Breast epithelium (tissue), 4 donors: ENCODE measurements at regions not wholly inside any gene's neighbourhood (a gene's known extent, or its start where the extent isn't known, plus 50 kb on each side); places are given as distances from the start of the nearest gene placed in this dataset.

Experiments used
- DNase-seq, 2 donors: peaks; one replicate each; pipeline ENCODE4 v3.0.0-alpha.2; 2019; ENCODE audit warnings: low spot score in 2 of 2
- H3K27ac ChIP-seq, 2 donors: fragments of 200-600 bp; sonication (generic) in 1 of 2; one replicate each; pipeline ENCODE4 v1.5.1; 2016 to 2019; ENCODE audit warnings: mild to moderate bottlenecking in 1 of 2
- H3K27me3 ChIP-seq, 2 donors: fragments of 200-600 bp; sonication (generic) in 1 of 2; one replicate each; pipeline versions ENCODE4 v1.5.1 to v1.6.0; 2017 to 2019; ENCODE audit warnings: control low read depth in 1 of 2, mild to moderate bottlenecking in 1 of 2
- H3K36me3 ChIP-seq: fragments of 200-600 bp; one replicate; pipeline ENCODE4 v1.5.1; 2019
- H3K4me1 ChIP-seq, 2 donors: fragments of 200-600 bp; sonication (generic); one replicate each; pipeline ENCODE4 v1.5.1; 2016 to 2019; ENCODE audit warnings: control low read depth in 1 of 2
- H3K4me3 ChIP-seq, 3 donors: fragments of 200-600 bp; sonication (generic); 1 replicate in 2 of 3; 2 replicates in 1 of 3; pipeline ENCODE4 v1.5.1; 2016 to 2019; ENCODE audit warnings: mild to moderate bottlenecking in 3 of 3, moderate library complexity in 2 of 3
- H3K9me3 ChIP-seq, 2 donors: fragments of 200-600 bp; sonication (generic) in 1 of 2; one replicate each; pipeline ENCODE4 v1.5.1; 2016 to 2019; ENCODE audit warnings: control low read depth in 1 of 2
- CTCF ChIP-seq, 3 donors: fragments of 450-650 bp; IDR thresholded peaks; one replicate each; pipeline ENCODE4 v1.5.1; 2016 to 2017; ENCODE audit warnings: antibody characterized with exemption in 3 of 3, mild to moderate bottlenecking in 3 of 3, moderate library complexity in 3 of 3
- POLR2A ChIP-seq: fragments of 450-650 bp; IDR thresholded peaks from one replicate; pipeline ENCODE4 v1.6.1; 2016; ENCODE audit warnings: antibody characterized with exemption, mild to moderate bottlenecking, moderate library complexity
- POLR2AphosphoS5 ChIP-seq, 3 donors: sonication (generic); formaldehyde crosslinking; IDR thresholded peaks; one replicate each; pipeline ENCODE4 v1.6.1; 2017; ENCODE audit warnings: antibody characterized with exemption in 3 of 3
- intact Hi-C: fragments of 100-400 bp; cut with DNase I; formaldehyde crosslinking; loops from one replicate; pipeline ENCODE4 v1.15.1; 2023; ENCODE audit warnings: low total_unique reads

DNA sequence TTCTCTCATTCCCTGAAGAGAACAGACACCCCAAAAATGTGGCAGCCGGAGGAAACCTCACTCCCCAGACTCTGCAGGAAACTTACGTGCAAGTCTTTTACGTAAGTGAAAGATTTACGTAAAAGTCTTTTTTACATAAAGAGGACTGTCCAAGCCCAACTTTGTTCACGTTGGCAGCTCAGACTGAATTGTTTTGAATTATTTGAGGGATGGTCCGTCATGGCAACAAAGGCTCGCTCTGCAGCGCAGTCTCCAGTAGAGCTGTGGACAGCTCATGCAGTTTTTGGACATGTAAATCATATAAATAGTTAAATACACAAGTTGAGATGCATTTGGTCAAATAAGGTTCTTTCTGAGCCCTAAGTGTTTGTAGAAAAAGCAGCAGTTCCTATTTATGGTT, 394.8 kb downstream of the QKI start:
- intact Hi-C loops, result no loop called here
- DNase-seq, result no peak
- no peaks in the 10 kb centered on the region for H3K9me3 ChIP-seq
- H3K36me3 ChIP-seq, result no peaks in the 10 kb centered on the region
- TF ChIP-seq POLR2A, result no peak
- TF ChIP-seq POLR2AphosphoS5 (IDR thresholded peaks at IDR 0.05), result no peak
- no peak for TF ChIP-seq CTCF (IDR thresholded peaks at IDR 0.05)
- no peak overlapping the region for H3K4me3 ChIP-seq
- no peak overlapping the region for H3K27ac ChIP-seq
- H3K4me1 ChIP-seq, result no peaks in the 10 kb centered on the region
- H3K27me3 ChIP-seq, result no peaks in the 10 kb centered on the region

GRCh38 chr6:163808871-163809270, 394.4 kb downstream of the QKI start:
- no peak overlapping the region for H3K27ac ChIP-seq
- intact Hi-C loops, result no loop called here
- no peak for TF ChIP-seq POLR2A
- no peak for TF ChIP-seq POLR2AphosphoS5 (IDR thresholded peaks at IDR 0.05)
- no peak for TF ChIP-seq CTCF (IDR thresholded peaks at IDR 0.05)
- no peaks in the 10 kb centered on the region for H3K36me3 ChIP-seq
- no peaks in the 10 kb centered on the region for H3K27me3 ChIP-seq
- no peak overlapping the region for H3K4me3 ChIP-seq
- H3K9me3 ChIP-seq, result no peaks in the 10 kb centered on the region
- no peak for DNase-seq
- H3K4me1 ChIP-seq, result no peaks in the 10 kb centered on the region

GRCh38 chr6:163808231-163808630, 393.7 kb downstream of the QKI start:
- Histone ChIP-seq H3K9me3 (no peaks in the 10 kb centered on the region), H3K27ac (no peak overlapping the region), H3K27me3 (no peaks in the 10 kb centered on the region), H3K36me3 (no peaks in the 10 kb centered on the region), H3K4me3 (no peak overlapping the region), H3K4me1 (no peaks in the 10 kb centered on the region)
- DNase-seq, result no peak
- TF ChIP-seq POLR2AphosphoS5 (IDR thresholded peaks at IDR 0.05) (no peak), POLR2A (no peak), CTCF (IDR thresholded peaks at IDR 0.05) (no peak)
- intact Hi-C loops, result no loop called here

GRCh38 chr6:163806755-163807499, 392.4 kb downstream of the QKI start:
- Histone ChIP-seq H3K36me3 (no peaks in the 10 kb centered on the region), H3K4me3 (no peak overlapping the region), H3K9me3 (no peaks in the 10 kb centered on the region), H3K27me3 (no peaks in the 10 kb centered on the region), H3K4me1 (no peaks in the 10 kb centered on the region), H3K27ac (no peak overlapping the region)
- intact Hi-C loops, result no loop called here
- DNase-seq, result no peak
- TF ChIP-seq POLR2AphosphoS5 (IDR thresholded peaks at IDR 0.05) (no peak), CTCF (IDR thresholded peaks at IDR 0.05) (no peak), POLR2A (no peak)

- H3K9me3 ChIP-seq, result no peaks in the 10 kb centered on the region
- H3K27ac ChIP-seq, result no peak overlapping the region
- H3K4me3 ChIP-seq, result no peak overlapping the region
- no peaks in the 10 kb centered on the region for H3K36me3 ChIP-seq
- no peaks in the 10 kb centered on the region for H3K4me1 ChIP-seq
- H3K27me3 ChIP-seq, result no peaks in the 10 kb centered on the region
- intact Hi-C loops, result no loop called here
- no peak for DNase-seq
- TF ChIP-seq POLR2AphosphoS5 (IDR thresholded peaks at IDR 0.05) (no peak), CTCF (IDR thresholded peaks at IDR 0.05) (no peak), POLR2A (no peak)
These were observed 390.5 kb downstream of the QKI start for GRCh38 chr6:163804991-163805390.
